ENCODE measurements at regions not wholly inside any gene's neighbourhood (a gene's known extent, or its start where the extent isn't known, plus 50 kb on each side); places are given as distances from the start of the nearest gene placed in this dataset.

DNA sequence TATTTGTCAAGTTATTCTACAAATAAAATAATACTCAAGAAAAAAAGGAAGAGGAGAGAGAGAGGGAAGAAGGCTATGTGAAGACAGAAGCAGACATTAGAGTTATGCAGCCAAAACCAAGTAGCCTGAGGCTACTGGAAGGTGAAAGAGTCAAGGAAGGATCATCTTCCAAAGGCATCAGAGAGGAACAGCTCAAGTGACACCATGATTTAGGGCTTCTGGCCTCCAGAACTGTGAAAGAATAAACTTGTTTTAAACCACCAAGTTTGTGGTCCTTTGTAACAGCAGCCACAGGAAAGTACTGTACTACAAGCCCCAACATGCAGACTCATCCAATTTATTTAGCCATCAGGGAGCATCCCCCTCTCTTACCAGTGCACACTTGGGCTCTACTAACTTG is 788.5 kb upstream of the LRRTM1 start:
- TF ChIP-seq ZBTB33 (IDR thresholded peaks at IDR 0.05) (no peak), SP1 (IDR thresholded peaks at IDR 0.05; ENCODE audit: low read depth, low read length) (no peak), CTCF (IDR thresholded peaks at IDR 0.05 in 2 of 3, conservative IDR thresholded peaks at IDR 0.05 in 1 of 3; ENCODE audit: control insufficient read depth in 2 of 3, extremely low read depth in 1 of 3, insufficient read depth in 1 of 3, low read depth in 3 of 3, low read length in 3 of 3) (no peak), CHD1 (IDR thresholded peaks at IDR 0.05; ENCODE audit: low read depth, low read length) (no peak), POLR2A (IDR thresholded peaks at IDR 0.05; ENCODE audit: low read depth, low read length) (no peak), TCF12 (IDR thresholded peaks at IDR 0.05; ENCODE audit: low read depth, low read length) (no peak), BHLHE40 (IDR thresholded peaks at IDR 0.05; ENCODE audit: borderline replicate concordance in 1 of 2, low read depth in 2 of 2, low read length in 1 of 2) (no peak), NRF1 (conservative IDR thresholded peaks at IDR 0.05; ENCODE audit: low read depth, low read length) (no peak), EGR1 (IDR thresholded peaks at IDR 0.05; ENCODE audit: borderline replicate concordance in 1 of 2, low read depth in 2 of 2, low read length in 2 of 2) (no peak), EZH2 (IDR thresholded peaks at IDR 0.05; ENCODE audit: borderline replicate concordance, control insufficient read depth, low read depth, low read length) (no peak), CREB1 (IDR thresholded peaks at IDR 0.05; ENCODE audit: low read depth) (no peak), SRF (IDR thresholded peaks at IDR 0.05; ENCODE audit: low read depth in 2 of 2, low read length in 2 of 2) (no peak), EP300 (IDR thresholded peaks at IDR 0.05; ENCODE audit: borderline replicate concordance in 1 of 2, control insufficient read depth in 1 of 2, low read depth in 2 of 2, low read length in 2 of 2) (no peak), USF2 (IDR thresholded peaks at IDR 0.05; ENCODE audit: borderline replicate concordance, low read depth, low read length) (no peak)
